GM21825 (cell line): ENCODE measurements at regions not wholly inside any gene's neighbourhood (a gene's known extent, or its start where the extent isn't known, plus 50 kb on each side); places are given as distances from the start of the nearest gene placed in this dataset.
"Not testable (repeated sequence)": the region's sequence is repeated elsewhere in the genome, so short reads cannot be mapped to it uniquely, and the experiment has no call there.

Source experiments
- ATAC-seq: cut with Tn5 transposase; IDR thresholded peaks from one replicate; pipeline ENCODE4 v1.9.1; 2021; ENCODE audit warnings: mild to moderate bottlenecking, moderate library complexity; ENCODE audit not compliant: unreplicated experiment

DNA sequence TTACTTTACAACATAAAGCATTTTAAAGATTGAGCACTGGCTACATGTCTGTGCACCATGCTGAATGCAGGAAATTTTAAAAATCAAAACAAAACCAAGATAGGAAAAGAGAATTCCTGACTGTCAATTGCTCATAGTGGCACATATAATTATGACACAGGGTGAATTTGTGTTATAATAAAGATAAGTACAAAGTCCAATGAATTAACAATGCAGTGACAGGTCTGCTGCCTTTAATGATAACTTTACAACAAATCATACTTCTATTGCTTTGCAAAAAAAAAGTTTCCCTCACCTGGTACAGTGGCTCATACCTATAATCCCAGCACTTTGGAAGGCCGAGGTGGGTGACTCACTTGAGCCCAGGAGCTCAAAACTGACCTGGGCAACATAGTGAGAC, 93.8 kb upstream of the OSBPL8 start:
- ATAC-seq: no peak

DNA sequence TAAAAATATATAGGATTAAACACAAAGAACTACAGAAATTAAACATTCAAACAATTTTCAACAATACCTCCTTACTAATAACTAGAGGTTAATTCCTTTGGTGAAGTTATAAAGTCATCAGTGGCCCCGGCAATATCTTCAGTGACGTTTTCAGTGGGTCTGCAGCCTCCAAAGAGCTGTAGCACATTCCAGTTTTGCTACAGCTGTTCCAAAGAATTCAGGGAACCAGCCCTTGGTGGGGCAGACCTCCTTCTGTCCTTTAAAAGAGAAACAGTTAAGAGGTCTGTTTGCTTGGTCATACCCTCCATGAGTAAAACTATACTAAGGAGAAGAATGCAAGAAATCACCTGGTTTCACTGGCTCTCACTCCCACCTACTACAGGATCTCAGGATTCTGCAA, 99.2 kb upstream of the ZDHHC17 start:
- ATAC-seq: no peak

- no peak for ATAC-seq
Observed at GRCh38 chr12:76666290-76666835, 97.6 kb upstream of the ZDHHC17 start.

- no peak for ATAC-seq
Observed at GRCh38 chr12:76669981-76670380, 93.9 kb upstream of the ZDHHC17 start.

DNA sequence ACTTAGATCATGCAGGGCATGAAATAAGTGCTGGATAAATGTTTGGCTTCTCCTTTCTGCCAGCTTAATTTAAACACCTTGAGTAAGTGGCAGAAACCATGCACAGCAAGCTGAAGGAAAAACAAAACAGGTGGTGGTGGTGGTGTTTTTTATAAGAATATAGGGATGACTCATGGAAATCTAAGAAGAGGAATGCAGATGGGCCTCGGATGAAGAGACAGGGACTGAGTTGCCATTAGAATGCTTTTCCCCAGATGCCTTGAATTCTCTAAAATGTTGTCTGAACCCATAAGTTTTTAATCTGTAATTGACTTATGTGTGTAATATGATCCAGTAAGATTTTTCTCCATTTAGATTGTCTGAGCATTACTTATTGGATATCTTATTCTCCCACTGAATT, 93.1 kb upstream of the ZDHHC17 start:
- ATAC-seq: no peak

- no peak for ATAC-seq
Observed at GRCh38 chr12:76674669-76675315, 89.1 kb upstream of the ZDHHC17 start.

GRCh38 chr12:76676261-76676660, 87.7 kb upstream of the ZDHHC17 start:
- ATAC-seq: not testable (repeated sequence)

DNA sequence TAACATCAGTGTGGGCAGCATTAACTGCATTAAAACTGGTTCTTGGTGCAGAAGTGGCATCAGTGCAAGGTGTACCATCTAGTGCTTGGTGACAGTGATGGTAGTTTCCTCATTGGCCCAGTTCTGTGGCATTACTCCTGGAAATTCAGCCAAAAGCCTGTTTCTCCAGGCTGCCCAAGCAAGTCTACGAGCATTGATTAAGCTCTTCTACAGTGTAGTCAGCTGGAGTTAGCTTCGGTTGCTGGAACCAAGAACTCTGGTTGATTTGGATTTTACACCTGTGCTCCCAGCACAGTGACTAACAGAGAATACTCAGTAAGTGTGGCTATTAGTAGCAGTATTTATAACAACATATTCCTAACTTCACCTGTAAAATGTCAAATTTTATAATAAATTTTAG, 84.9 kb upstream of the ZDHHC17 start:
- ATAC-seq: no peak

DNA sequence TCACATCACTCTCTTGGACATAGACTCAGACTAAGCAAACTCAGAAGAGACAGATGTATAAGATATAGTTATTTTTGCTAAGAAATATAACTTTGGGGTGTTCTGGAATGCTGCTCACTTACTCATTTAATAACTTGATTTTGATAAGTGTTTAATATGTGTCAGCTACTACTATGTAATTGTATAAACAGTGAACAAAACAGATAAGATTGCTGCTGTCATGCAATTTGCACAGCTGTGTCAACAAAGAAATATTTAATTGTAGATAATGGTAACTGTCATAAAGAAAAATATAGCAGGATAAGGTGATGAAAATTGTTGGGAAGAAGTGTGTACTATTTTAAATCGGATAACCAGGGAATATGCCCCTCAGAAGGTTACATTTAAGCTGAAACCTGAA, 84.1 kb upstream of the ZDHHC17 start:
- no peak for ATAC-seq

DNA sequence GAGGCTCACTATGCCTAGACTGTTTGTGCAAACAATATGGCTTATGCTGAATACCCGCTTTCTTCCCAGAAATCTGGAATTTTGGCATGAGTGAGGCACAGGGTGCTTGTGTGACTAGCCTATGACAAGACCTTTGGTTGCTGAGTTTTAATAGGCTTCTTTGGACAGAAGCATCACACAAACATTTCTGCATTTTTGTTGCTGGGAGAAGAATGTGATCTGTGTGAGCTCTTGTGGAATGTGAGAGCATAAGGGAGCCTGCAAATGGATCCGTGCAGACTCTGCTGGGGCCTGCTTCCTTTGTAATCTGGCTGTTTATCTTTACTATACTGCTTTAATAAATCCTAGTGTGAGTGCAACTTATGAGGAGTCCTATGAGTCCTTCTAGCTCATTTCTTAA, 83.0 kb upstream of the ZDHHC17 start:
- ATAC-seq: no peak

DNA sequence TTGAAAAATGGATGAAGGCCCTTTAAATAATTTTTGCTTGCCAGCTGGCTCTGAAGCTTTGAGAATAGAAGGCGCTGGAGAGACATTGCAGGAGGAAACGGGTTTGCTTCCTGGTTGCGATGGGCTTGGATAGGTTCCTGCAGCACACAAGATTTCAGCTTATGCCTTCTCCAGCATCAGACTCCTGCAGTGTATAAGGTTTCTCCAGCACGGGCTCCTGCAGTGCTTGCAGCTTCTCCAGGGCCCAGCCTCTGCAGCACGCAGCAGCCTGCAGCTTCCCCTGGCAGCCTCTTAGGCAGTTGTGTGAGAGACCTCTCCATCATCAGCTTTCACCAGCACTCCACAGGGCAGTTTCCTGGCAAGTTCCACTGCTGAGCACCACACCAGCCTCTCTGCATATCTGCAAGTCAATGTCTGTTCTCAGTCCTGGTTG, 78.7 kb upstream of the ZDHHC17 start:
- ATAC-seq: no peak

DNA sequence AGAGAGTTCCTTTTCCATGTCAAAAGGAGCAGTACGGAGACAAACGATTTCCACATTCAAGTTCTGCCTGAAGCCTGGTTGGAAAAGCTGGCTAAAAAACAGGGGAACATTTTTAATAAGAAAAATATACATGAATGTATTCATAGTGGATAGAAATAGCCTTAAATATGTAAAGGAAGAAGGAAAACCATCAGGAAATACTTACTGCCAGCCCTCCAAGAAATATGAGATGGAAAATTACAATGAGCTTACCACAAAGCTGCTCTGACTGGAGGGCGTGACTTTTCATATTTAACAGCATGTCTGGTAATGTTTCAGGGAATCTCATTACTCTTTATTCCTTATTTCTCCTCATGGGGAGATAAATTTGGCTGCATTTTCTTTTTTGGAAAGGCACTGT, 75.9 kb upstream of the ZDHHC17 start:
- ATAC-seq: no peak

DNA sequence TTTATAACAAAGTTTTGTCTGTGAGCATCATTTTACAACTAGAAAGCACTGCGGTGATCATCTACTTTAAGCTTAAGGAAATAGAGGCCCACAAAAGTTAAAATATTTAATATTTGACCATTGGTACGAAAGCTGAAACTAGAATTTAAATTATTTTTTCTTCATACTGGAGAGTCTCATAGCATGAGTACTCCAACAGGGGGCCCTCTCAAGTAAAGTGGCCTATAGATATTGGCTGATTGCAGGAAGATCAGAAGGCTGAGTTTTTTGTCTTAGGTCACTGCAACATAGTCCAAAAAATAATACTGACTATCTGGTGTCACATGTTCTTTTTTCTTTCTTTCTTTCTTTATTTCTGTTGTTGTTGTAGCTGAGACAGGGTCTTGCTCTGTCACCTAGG, 75.3 kb upstream of the ZDHHC17 start:
- no peak for ATAC-seq

GRCh38 chr12:76690921-76691700, 72.8 kb upstream of the ZDHHC17 start:
- no peak for ATAC-seq

DNA sequence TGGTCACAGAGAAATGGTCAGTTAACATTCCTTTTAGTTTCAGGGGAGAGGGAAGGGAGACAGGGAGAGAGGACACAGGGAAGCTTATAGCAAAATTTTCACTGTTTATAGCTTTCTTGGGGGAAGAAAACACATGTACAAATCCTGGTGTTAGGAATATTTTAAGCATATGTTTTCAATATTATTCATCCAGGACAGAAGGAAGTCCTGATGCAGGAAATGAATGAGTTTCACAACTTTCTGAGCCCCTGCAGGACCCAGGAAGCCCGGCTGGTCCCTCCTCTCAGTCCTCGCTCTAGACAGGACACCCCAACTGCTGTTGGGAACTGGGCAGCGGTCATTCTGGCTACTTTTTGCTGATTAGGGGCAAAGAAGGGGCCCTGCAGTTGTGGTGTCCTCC, 71.1 kb upstream of the ZDHHC17 start:
- no peak for ATAC-seq

DNA sequence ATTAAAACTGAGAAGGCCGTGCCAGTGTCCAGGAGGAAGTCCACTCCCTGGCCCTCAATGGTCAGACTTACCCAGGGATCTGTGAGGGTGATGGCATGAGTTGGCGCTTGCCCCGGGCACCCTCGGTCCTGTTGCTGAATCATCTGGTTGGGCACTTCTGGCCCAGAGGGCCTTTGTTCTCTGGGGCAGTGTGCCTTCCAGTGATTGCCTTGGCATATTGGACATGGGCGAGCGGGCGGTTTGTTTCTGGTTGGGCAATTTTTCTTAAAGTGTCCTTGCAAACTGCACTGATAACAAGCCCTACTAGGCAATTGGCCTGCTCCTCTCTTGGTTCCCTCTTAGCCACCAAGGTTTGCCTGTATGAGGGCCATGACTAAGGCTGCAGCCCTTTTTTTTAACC, 69.5 kb upstream of the ZDHHC17 start:
- no peak for ATAC-seq

GRCh38 chr12:76696186-76696585, 67.7 kb upstream of the ZDHHC17 start:
- no peak for ATAC-seq

- no peak for ATAC-seq
Observed at GRCh38 chr12:76697849-76698248, 66.1 kb upstream of the ZDHHC17 start.

DNA sequence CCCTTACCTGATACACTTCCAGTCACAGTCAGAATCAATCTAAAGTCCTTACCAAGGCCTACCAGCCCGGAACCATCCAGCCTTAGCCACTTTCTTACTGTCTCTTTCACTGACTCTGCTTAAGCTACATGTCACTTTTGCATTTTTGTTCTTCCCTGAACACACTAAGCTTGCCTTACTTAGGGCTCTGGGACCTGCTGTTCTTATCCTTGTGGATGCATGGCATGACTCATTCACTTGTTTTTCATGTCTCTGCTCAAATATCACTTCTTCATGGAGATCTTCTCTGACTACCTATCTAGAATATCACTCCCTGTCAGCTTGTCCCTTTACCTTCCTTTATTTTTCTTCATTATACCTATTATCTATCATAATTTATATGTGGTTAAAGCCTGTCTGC, 65.6 kb upstream of the ZDHHC17 start:
- no peak for ATAC-seq

- no peak for ATAC-seq
Observed at GRCh38 chr12:76698966-76699365, 64.9 kb upstream of the ZDHHC17 start.

- no peak for ATAC-seq
Observed at GRCh38 chr12:76701690-76702089, 62.2 kb upstream of the ZDHHC17 start.

DNA sequence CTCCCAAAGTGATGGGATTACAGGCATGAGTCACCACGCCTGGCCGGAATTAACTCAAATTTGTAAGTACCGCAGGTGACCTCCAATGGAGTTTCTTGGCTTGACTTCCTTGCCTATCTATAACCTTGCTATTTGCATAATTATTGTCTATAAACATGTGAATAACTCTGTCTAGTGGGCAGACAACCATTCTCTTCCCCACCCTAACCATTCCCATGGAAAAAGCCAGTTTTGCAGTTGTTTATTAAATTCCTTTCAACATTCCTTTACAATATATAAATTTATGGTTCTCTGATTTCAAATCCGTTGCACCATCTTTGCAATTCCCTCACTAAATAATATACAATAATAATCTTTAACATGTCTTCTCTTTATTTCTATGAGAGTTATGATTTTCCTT, 61.0 kb upstream of the ZDHHC17 start:
- ATAC-seq: no peak
